Pancreas (tissue), 10 donors: ENCODE measurements at regions not wholly inside any gene's neighbourhood (a gene's known extent, or its start where the extent isn't known, plus 50 kb on each side); places are given as distances from the start of the nearest gene placed in this dataset.

ENCODE experiments used
- ATAC-seq, 4 donors: fragments of 200-7000 bp; cut with Tn5 transposase; one replicate each; pipeline versions ENCODE4 v1.8.0 to v1.9.1; 2020; ENCODE audit warnings: mild to moderate bottlenecking in 4 of 4, moderate library complexity in 4 of 4
- DNase-seq, 6 donors: peaks; one replicate each; pipeline ENCODE4 v3.0.0-alpha.2; 2020
- FAIRE-seq: peaks from 2 replicates; lab custom pipeline; 2012; peaks lifted over from hg19 to GRCh38; lab: Jason Lieb, UNC
- H3K27ac ChIP-seq, 4 donors: fragments of 200-600 bp; sonication (generic); 1 replicate in 3 of 4; 2 replicates in 1 of 4; pipeline versions ENCODE4 v1.5.0 to v1.8.0; 2020
- H3K27me3 ChIP-seq, 4 donors: fragments of 200-600 bp; one replicate each; pipeline ENCODE4 v1.8.0; 2021
- H3K36me3 ChIP-seq, 3 donors: fragments of 200-600 bp; sonication (generic) in 1 of 3; one replicate each; pipeline versions ENCODE4 v1.5.0 to v1.8.0; 2020 to 2021
- H3K4me1 ChIP-seq, 3 donors: fragments of 200-600 bp; one replicate each; pipeline ENCODE4 v1.8.0; 2021
- H3K4me3 ChIP-seq, 4 donors: fragments of 200-600 bp; sonication (generic) in 2 of 4; one replicate each; pipeline versions ENCODE4 v1.5.0 to v1.8.0; 2020 to 2021
- H3K9me3 ChIP-seq, 4 donors: fragments of 200-600 bp; one replicate each; pipeline ENCODE4 v1.8.0; 2021
- WGBS, 2 donors: extraction: QIAGEN DNeasy Blood & Tissue Kit; methylation state at CpG; one replicate each; pipeline ENCODE4 v1.1.7; 2013; 5-methylcytosine and 5-hydroxymethylcytosine counted together
- intact Hi-C, 3 donors: fragments of 100-400 bp; cut with DNase I; formaldehyde crosslinking; loops; one replicate each; pipeline versions ENCODE4 v1.11.1 to v1.14.2; 2022
- TF ChIP-seq, protein P1 (sequence below), 4 donors: fragments of 200-600 bp; sonication (generic) in 3 of 4; IDR thresholded peaks; one replicate each; pipeline versions ENCODE4 v1.5.0 to v1.8.0; 2021; ENCODE audit warnings: antibody characterized with exemption in 4 of 4
- donor health status: healthy with polysubstance abuse.
- donor health status: DM: no; HTN: no; CAD: no; lungs with moderate emphysema.
- donor health status: DM: no; HTN: no; CAD: no.
- donor health status: control.
- donor health status: control.
- donor health status: Bipolar disorder and iron deficiency.
- donor health status: DM: yes; HTN: yes; CAD: no.
- donor health status: DM: no; HTN: no; CAD: no.
- donor health status: DM: no; HTN: no; CAD: no.
- donor health status: DM: yes; HTN: yes; CAD: no.

DNA sequence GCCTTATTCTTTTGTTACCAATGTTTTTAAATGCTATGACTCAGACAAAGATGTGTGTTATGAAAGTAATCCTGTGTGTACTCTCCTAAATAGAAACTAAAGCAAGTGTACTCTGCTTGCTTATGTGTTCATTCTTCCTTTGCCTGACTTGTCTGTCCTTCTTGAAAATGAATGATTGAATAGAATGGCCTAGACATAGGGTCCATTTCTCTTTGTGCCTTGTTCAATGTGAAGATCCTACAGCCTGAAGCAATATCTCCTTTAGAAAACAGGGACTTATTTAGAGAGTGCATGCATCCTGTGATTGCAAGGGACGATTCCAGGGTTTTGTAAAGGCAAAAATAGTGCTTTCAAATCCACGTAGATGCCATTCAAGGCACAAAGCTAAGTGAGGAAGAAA lies 343.6 kb upstream of the TACR3 start:
- Histone ChIP-seq H3K9me3 (no peaks in the 10 kb centered on the region), H3K27me3 (no peaks in the 10 kb centered on the region), H3K36me3 (no peaks in the 10 kb centered on the region), H3K27ac (no peak overlapping the region), H3K4me1 (no peaks in the 10 kb centered on the region), H3K4me3 (no peak overlapping the region)
- WGBS, 2 donors, result 68 to 74% methylated on average over 2 of the region's 2 CpGs
- TF ChIP-seq, protein P1, sequence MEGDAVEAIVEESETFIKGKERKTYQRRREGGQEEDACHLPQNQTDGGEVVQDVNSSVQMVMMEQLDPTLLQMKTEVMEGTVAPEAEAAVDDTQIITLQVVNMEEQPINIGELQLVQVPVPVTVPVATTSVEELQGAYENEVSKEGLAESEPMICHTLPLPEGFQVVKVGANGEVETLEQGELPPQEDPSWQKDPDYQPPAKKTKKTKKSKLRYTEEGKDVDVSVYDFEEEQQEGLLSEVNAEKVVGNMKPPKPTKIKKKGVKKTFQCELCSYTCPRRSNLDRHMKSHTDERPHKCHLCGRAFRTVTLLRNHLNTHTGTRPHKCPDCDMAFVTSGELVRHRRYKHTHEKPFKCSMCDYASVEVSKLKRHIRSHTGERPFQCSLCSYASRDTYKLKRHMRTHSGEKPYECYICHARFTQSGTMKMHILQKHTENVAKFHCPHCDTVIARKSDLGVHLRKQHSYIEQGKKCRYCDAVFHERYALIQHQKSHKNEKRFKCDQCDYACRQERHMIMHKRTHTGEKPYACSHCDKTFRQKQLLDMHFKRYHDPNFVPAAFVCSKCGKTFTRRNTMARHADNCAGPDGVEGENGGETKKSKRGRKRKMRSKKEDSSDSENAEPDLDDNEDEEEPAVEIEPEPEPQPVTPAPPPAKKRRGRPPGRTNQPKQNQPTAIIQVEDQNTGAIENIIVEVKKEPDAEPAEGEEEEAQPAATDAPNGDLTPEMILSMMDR (IDR thresholded peaks at IDR 0.05), result no peak
- intact Hi-C loops, result loop anchor here in 1 of 3 donors (10.0 kb wide), 1 partner anchor 801 kb away; no protein-coding TSS in a partner anchor
- FAIRE-seq (no peak), ATAC-seq (no peak), DNase-seq (no peak)

DNA sequence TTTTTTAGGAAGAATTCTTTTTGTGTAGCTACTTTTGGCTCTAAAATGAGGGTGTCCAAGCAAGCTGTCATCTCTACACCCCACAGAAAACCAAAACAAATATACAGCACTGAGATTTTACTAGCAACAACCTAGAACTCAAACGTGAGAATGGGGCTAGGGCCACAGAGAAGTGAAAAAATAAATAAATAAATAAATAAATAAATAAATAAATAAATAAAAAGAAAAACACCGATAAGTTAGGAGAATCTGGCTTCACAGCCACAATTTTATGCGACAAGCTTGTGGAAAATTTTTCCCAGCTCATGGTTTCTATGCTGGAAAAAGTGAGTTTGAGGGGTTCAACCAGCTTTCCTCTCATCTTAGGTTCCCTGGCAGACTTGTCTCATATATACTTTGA lies 324.6 kb upstream of the TACR3 start:
- FAIRE-seq (no peak), ATAC-seq (no peak), DNase-seq (no peak)
- Histone ChIP-seq H3K27me3 (no peaks in the 10 kb centered on the region), H3K27ac (no peak overlapping the region), H3K4me1 (no peaks in the 10 kb centered on the region), H3K9me3 (no peaks in the 10 kb centered on the region), H3K36me3 (no peaks in the 10 kb centered on the region), H3K4me3 (no peak overlapping the region)
- intact Hi-C loops, result no loop called here
- 72 to 76% methylated on average over 3 of the region's 3 CpGs for WGBS, 2 donors
- TF ChIP-seq, protein P1 (IDR thresholded peaks at IDR 0.05), result no peak

DNA sequence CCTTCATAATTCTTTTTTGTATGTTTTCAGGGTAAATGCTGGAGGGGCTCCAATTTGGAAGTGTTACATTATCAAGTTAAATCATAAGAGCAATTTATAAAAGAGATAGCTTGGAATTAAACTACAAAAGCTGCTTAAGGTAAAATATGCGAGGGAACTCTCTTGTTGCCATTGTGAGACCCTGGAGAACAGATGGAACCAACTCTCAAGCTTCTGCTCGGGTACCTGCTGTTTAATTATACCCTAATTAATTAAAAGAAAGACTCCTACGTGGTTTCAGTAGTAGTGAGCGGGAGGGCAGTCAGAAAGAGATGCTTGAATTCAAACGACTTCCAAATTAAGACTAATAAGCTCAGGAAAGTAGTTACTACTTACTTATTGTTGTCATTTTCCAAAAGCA lies 313.1 kb upstream of the TACR3 start:
- ATAC-seq (no peak), FAIRE-seq (no peak), DNase-seq (no peak)
- Histone ChIP-seq H3K4me1 (no peaks in the 10 kb centered on the region), H3K4me3 (no peak overlapping the region), H3K27ac (no peak overlapping the region), H3K9me3 (no peaks in the 10 kb centered on the region), H3K36me3 (no peaks in the 10 kb centered on the region), H3K27me3 (no peaks in the 10 kb centered on the region)
- TF ChIP-seq, protein P1 (IDR thresholded peaks at IDR 0.05), result no peak
- intact Hi-C loops, result no loop called here
- WGBS, 2 donors, result 49 to 65% methylated on average over 5 of the region's 5 CpGs

DNA sequence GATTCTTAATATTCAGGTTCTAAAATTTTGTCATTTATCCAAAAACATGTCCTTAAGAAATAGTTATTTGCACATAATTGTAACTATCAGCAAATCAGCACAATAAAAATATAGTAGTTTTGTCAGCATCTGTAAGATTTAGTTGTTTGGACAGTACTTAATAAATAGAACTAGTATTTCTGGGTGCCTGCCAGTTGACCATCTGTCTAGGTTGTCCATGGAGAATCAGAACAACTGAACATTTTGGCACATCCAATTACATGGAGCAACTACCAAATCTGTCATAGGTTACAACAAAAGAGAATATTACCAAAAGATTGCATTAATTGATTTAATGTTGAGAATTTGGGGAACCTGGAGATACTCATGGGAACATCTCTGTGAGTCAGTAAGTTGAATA lies 305.5 kb upstream of the TACR3 start:
- H3K4me3 ChIP-seq, result no peak overlapping the region
- no peak for ATAC-seq
- no peak for FAIRE-seq
- H3K27me3 ChIP-seq, result no peaks in the 10 kb centered on the region
- H3K9me3 ChIP-seq, result no peaks in the 10 kb centered on the region
- H3K27ac ChIP-seq, result no peak overlapping the region
- no peaks in the 10 kb centered on the region for H3K4me1 ChIP-seq
- DNase-seq, result no peak
- intact Hi-C loops, result no loop called here
- H3K36me3 ChIP-seq, result no peaks in the 10 kb centered on the region
- TF ChIP-seq, protein P1 (IDR thresholded peaks at IDR 0.05), result no peak

DNA sequence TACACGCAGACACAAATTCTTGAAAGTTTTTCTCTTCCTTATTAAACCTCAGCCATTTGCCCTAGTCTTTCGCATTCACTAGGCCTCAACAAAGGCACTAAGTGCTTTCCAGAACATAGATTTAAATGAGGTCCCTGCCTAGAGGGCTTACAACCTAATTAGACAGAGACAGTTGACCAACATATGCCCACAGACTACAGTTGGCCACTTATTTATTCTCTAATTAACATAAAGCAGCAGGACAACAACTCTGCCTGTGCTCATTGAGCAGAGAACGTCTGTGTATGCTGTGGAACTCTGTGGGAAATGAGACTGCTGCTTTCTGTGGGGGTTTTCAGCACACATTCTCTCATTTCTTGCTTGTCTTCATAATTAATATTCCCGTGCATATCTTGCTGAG lies 303.0 kb upstream of the TACR3 start:
- FAIRE-seq (no peak), DNase-seq (no peak), ATAC-seq (no peak)
- H3K36me3 ChIP-seq, result no peaks in the 10 kb centered on the region
- no peaks in the 10 kb centered on the region for H3K27me3 ChIP-seq
- H3K27ac ChIP-seq, result no peak overlapping the region
- intact Hi-C loops, result no loop called here
- 64 to 65% methylated on average over 4 of the region's 4 CpGs for WGBS, 2 donors
- H3K4me3 ChIP-seq, result no peak overlapping the region
- H3K4me1 ChIP-seq, result no peaks in the 10 kb centered on the region
- TF ChIP-seq, protein P1 (IDR thresholded peaks at IDR 0.05), result no peak
- no peaks in the 10 kb centered on the region for H3K9me3 ChIP-seq
